PC-9 (cell line): ENCODE measurements at regions not wholly inside any gene's neighbourhood (a gene's known extent, or its start where the extent isn't known, plus 50 kb on each side); places are given as distances from the start of the nearest gene placed in this dataset.

Experiments
- CTCF ChIP-seq: fragments of 200-600 bp; sonication (generic); conservative IDR thresholded peaks from 2 replicates; pipeline ENCODE4 v1.6.1; 2017; ENCODE audit warnings: mixed run types, antibody characterized with exemption, mild to moderate bottlenecking, moderate library complexity
- EZH2 ChIP-seq: fragments of 200-600 bp; sonication (generic); IDR thresholded peaks from 2 replicates; pipeline ENCODE4 v1.8.0; 2017; ENCODE audit warnings: antibody characterized with exemption, low read depth

- TF ChIP-seq CTCF (no peak), EZH2 (no peak)
Observed at GRCh38 chr10:3231951-3232730, 59.6 kb upstream of the PITRM1 start.
